Stimulated activated CD8-positive, alpha-beta memory T cell treated with anti-CD3 and anti-CD28 coated beads, Interleukin-4, amount 100 ng/mL, for 1 hour (primary cell): ENCODE measurements at regions not wholly inside any gene's neighbourhood (a gene's known extent, or its start where the extent isn't known, plus 50 kb on each side); places are given as distances from the start of the nearest gene placed in this dataset.

ENCODE experiments used
- DNase-seq, 2 donors: peaks; one replicate each; pipeline ENCODE4 v3.0.0-alpha.2; 2020; ENCODE audit warnings: low read depth in 2 of 2, low spot score in 1 of 2

- no peak for DNase-seq
These were observed 651.7 kb upstream of the CCDC54 start for GRCh38 chr3:106725566-106725965.

DNA sequence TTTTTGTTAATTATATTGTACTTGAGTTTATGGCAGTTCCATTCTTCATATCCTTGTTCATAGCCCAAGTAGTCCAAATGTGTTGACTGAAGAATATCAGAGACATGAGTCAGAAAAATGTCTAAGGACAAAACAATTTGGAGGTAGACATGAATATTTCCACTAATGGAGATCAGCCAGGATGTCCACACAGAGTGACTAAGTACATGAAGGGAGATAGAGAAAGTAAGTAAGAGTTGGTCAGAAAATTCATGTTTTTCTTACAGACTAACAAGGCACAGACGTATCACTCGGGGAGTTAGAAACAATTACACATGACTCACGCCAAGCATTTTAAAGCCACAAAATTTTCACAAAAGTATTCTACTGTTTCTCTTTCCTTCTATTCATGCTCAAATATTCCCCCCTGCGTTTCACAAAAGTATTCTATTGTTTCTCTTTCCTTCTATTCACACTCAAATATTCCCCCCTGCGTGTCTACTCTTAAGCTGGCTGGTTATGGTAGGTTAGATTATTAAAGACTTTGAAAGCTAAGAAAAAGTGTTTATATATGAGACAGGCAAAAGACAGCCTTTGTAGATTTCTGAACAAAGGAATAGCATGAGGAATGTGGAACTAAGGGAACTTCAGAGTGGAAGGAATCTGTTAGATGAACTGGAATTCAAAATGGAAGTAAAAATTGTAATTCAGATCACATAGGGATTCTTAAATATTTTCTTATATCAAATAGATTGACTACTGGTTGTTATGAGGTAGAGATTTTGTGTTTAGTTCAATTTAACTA lies 648.7 kb upstream of the CCDC54 start:
- no peak for DNase-seq

GRCh38 chr3:106729481-106729880 lies 647.8 kb upstream of the CCDC54 start:
- no peak for DNase-seq

DNA sequence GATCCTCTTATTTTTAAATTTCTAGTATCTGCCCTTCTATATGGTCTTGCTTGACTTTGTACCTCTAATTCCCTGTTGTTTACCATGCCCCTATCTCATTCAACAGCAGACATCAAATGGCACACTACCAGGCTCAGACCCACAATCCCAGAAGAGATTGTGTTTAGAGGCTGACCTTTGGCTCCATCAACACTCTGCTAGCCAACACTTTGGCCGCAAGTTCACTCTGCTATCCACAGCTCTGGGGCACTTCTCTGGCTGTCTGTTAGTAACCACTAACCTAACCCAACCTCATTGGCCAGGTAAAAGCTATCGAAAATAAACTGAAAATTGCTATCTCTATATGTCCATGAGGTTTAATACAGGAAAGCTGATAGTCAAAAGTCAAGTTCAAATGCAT lies 646.0 kb upstream of the CCDC54 start:
- DNase-seq, result no peak

GRCh38 chr3:106734712-106735111 lies 642.5 kb upstream of the CCDC54 start:
- no peak for DNase-seq

DNA sequence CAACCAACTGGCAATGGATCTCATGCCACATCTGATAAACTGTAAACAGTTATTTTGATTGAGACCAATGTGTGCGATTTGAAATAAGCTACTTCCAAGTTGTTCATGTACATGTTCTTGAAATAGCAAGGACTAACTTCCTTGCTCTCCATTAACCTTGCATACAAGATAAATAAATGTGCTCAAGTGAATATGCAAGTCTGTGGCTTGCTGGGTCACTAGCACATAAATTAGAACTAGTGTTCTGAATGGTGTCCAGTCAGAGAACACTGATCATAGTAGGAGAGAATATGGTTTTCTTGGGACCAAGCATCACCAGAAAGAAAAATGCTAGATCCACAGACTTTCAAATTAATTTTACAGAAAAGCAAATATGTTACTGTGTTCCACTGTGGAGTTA lies 640.0 kb upstream of the CCDC54 start:
- no peak for DNase-seq

DNA sequence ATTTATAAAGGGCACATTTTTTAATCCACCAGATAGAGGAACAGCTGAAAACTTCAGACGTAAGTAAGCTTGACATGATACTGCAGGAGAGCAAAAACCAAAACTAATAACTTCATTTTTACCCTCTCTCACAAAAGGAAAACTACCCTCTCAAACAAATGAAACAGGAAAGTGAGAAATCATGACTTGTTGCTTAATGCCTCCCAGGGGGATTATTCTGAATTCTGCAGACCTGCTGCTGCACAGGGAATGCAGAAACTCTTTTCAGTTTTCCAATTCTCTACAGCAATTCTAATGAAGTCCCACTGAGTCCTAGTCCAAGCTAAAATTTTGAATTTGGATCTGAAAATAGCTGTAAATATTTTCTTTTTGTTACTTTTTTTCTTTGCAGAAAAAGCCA lies 637.1 kb upstream of the CCDC54 start:
- no peak for DNase-seq

DNA sequence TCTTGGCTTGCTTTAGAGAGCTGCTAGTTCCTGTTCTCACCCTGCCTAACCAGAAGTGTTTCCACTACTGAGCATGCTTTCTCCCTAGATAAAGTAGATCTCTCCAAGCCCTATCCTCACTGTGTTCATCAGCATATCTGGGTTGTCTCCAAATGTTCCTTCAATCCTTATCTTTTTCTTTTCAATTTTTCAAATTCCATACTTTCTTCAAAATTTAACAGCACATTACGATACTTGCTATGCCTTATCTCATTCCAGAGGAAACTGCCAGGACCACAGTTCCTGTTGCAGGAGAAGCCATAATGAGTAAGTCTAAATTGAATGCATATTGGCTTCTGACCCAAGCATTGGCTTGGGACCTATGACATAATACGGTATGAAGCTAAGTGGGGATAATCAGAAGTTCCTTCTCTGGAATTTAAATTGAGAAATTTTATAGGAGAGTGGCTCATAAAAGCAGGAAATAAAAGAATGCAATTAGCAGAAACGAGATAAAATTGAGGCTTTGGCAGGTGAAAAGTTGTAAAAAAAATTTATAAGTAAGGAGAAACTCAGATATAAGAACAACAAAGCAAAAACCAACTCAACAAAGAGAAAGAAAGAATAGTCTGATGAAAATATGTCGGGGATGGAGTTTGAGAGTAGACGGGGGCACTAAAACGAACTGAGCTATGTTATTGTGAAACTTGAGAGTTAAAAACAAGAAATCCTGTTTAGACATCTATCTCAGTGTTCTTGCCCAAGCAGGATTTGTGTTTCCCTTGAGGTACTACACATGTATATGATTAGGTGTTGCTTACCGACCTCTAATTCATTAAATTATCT lies 631.7 kb upstream of the CCDC54 start:
- DNase-seq, result no peak

DNA sequence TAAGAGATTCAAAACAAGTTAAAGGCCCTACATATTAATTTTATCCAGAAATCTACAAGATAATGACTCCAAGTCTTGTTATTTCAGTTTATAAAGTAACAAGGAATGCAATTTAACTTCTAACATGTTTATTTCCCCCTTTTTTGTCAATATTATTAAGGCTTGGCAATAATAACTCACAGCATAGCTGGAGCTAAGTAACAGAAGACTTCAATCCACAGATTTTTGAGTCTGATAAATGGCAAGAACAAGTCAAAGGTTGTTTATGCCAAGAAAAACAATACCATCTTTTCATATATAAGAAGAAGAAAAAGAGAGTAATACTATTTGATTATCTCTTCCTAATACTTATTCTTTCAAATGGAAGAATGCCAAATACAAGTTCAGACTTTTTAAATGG lies 631.0 kb upstream of the CCDC54 start:
- no peak for DNase-seq

DNA sequence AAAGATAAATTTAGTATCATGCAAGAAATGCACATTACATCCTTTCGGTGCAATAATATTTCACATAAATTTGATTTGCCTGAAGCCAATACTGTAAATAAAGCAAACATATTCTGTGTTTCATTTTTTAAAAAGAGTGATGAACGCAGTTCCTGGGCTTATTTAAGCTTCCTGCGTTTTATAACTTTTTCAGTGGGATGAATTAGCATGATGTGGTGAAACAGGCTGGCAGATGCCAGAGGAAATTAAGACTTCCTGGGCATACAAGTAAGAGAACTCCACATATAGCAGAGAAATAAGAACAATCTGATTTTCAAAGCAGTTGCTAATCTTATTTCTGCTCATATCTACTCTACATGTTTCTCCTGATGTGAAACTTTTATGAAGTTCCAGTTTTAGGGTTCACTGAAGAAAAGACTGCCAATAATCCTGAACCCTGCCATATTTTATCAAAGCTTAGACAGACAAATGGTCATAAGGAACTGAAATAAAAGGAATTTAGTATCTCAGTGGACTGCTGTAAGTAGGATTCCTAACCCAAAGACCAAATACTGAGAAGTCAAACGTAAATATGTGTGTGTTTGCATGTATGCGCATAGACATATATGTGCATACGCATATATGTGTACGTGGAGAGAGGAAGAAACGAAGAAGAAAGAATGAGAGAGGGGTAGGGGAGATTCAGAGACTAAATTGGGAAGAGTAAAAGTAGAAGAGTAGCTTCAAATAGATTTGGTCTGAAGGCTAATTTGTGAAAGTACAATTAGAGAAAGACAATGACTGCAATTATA lies 628.6 kb upstream of the CCDC54 start:
- no peak for DNase-seq

DNA sequence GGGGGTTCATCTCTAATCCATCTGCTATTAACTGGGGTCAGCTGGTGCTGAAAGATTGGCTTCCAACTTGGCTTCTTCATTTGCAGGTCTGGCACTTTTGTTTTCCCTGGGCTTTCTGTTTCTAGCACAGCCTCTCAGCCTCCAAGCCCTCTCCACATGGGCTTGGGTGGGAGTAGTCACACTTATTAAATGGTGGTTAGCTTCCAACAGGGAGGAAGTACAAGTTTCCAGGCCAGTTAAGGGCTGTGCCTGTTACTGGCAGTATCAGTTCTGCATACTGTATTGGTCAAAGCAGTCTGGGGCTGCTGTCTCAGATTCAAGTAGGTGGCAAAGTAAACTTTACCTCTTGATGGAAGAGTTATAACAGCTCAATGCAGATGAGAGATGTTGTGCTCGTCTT lies 627.1 kb upstream of the CCDC54 start:
- no peak for DNase-seq

GRCh38 chr3:106755336-106755735 lies 621.9 kb upstream of the CCDC54 start:
- DNase-seq, result no peak

GRCh38 chr3:106756901-106757300 lies 620.3 kb upstream of the CCDC54 start:
- DNase-seq, result no peak

- DNase-seq, result no peak
These were observed 618.8 kb upstream of the CCDC54 start for GRCh38 chr3:106758459-106758858.

DNA sequence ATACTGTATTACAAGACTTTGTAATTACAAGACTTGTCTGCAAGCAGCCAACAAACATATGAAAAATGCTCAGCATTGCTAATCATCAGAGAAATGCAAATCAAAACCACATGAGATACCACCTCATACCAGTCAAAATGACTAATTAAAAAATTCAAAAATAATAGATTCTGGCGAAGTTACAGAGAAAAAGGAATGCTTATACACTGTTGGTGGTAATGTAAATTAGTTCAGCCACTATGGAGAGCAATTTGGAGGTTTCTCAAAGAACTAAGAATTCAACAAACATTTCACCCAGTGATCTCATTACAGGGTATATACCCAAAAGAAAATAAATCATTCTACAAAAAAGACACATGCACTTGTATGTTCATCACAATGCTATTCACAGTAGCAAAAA lies 617.5 kb upstream of the CCDC54 start:
- no peak for DNase-seq

- DNase-seq, result no peak
These were observed 611.9 kb upstream of the CCDC54 start for GRCh38 chr3:106765342-106765741.

GRCh38 chr3:106768941-106769480 lies 608.2 kb upstream of the CCDC54 start:
- DNase-seq, result no peak

DNA sequence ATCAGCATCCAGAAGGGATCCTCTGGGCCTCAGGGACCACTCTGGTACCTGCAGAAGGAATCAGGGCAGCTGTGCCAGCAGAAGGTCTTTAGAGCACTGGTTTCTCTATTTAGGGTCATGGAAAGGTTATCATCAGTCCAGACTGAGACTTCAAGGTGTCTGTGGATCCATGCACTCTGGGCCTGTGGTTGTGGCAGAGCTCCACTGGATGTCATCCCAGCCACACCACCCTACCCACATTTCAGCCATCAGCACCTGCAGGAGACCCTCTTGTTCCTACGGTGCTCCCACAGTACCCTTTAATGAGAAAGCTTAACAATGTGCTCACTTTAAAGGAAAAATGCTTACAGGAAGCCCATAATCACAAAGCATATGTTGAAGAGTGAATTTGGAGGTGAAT lies 603.4 kb upstream of the CCDC54 start:
- DNase-seq, result no peak

GRCh38 chr3:106783231-106783630 lies 594.0 kb upstream of the CCDC54 start:
- no peak for DNase-seq

DNA sequence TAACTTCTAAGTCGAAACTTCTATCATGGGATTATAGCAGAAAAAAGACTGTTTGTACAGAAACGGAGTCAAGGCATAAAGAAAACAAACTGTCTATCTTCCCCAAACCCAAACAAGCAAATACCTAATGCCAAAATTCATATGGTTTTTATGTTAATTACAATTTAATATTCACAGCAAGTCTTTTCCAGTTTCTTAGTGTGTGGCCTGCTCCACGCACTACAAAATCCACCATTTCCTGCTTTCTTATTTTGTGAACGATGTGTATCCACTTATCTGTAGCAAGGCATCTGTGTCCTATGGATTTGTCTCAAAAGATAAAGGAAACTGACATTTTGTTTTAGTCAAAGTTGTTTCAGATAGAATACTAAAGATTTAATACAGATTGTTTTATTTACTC lies 588.0 kb upstream of the CCDC54 start:
- no peak for DNase-seq

- DNase-seq, result no peak
These were observed 584.5 kb upstream of the CCDC54 start for GRCh38 chr3:106792716-106793115.

- no peak for DNase-seq
These were observed 582.8 kb upstream of the CCDC54 start for GRCh38 chr3:106794442-106794841.
